HG02759 (cell line): ENCODE measurements at regions not wholly inside any gene's neighbourhood (a gene's known extent, or its start where the extent isn't known, plus 50 kb on each side); places are given as distances from the start of the nearest gene placed in this dataset.
"Not testable (repeated sequence)": the region's sequence is repeated elsewhere in the genome, so short reads cannot be mapped to it uniquely, and the experiment has no call there.

Experiments used
- ATAC-seq: cut with Tn5 transposase; IDR thresholded peaks from one replicate; pipeline ENCODE4 v1.9.1; 2021; ENCODE audit warnings: mild to moderate bottlenecking, moderate library complexity; ENCODE audit not compliant: unreplicated experiment

DNA sequence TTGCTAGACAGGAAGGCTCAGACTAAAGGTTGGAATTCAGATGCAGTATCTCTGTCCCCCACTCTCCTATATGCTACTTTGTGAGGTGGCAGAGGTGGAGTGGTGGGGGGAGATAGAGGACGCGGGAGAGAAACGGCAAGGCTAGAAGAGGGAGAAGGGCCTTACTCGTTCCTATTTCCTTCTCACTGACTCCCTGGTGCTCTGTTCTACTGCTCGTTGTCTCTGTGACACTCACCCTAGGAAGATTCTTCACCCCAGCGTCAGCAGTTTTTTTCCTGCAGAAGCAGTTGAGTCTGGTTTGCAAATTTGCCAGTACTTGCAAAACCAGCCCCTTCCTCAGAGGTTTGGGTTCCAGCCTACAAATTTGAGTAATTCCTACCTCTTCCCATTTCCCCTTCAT, 801.1 kb upstream of the SLC35B3 start:
- ATAC-seq: no peak

DNA sequence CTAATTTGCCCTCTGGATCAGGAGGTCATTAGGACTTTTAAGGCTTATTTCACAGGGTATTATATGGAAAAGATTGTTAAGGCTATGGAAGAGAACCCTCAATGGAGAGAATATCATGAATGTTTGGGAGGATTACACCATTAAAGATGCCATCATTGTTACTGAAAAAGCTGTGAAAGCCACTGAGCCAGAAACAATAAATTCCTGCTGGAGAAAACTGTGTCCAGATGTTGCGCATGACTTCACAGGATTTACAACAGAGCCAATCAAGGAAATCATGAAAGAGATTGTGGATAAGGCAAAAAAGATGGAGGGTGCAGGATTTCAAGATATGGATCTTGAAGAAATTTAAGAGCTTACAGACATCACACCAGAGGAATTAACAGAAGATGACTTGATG, 798.3 kb upstream of the SLC35B3 start:
- no peak for ATAC-seq

DNA sequence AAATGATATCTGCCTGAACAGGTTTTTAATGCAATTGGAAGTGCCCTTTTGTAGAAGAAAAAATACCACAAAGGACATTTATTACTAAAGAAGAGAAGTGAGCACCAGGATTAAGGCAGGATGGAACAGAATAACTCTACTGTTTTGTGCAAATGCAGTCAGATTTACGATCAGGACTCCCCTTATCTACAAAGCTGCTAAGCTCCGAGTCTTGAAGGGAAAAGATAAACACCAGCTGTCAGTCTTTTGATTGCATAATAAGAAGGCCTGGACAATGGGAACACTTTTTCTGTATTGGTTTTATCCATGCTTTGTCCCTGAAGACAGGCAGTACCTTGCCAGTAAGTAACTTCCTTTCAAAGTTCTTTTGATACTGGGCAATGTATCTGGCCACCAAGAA, 797.9 kb upstream of the SLC35B3 start:
- no peak for ATAC-seq

GRCh38 chr6:9225441-9225871, 790.1 kb upstream of the SLC35B3 start:
- no peak for ATAC-seq

DNA sequence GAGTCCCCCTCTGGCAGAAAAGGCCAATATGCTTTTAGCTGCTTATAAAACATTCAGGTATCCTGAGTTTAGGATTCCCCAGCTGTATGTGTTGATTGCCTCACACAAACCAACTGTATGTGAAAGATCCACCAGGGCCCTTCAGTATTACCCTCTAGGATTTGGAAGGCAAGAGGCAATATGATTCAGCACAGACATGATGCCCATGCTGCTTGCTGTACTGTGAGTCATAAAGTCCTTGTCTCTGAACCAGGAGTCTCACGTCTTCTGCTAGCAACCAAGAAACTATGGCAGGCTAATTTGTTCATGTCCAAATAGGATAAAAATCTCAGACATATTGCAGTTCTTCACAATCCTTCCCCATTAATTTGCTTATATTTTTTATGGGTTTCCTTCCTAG, 789.2 kb upstream of the SLC35B3 start:
- no peak for ATAC-seq

DNA sequence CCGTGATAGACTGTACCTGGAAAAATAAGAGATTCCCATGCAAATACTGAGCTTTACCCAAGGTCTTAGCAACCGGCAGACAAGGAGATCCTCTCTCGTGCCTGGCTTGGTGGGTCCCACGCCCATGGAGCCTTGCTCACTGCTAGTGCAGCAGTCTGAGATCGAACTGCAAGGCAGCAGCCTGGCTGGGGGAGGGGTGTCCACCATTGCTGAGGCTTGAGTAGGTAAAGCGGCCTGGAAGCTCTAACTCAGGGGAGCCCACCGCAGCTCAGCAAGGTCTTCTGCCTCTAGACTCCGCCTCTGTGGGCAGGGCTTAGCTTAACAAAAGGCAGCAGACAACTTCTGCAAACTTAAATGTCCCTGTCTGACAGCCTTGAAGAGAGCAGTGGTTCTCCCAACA, 778.4 kb upstream of the SLC35B3 start:
- not testable (repeated sequence) for ATAC-seq

- no peak for ATAC-seq
Measured at GRCh38 chr6:9208966-9209365, 773.6 kb upstream of the SLC35B3 start.

GRCh38 chr6:9205645-9206044, 770.3 kb upstream of the SLC35B3 start:
- no peak for ATAC-seq

- no peak for ATAC-seq
Measured at GRCh38 chr6:9204171-9204570, 768.8 kb upstream of the SLC35B3 start.

- ATAC-seq: no peak
Measured at GRCh38 chr6:9200712-9201111, 765.4 kb upstream of the SLC35B3 start.

- ATAC-seq: no peak
Measured at GRCh38 chr6:9197726-9198125, 762.4 kb upstream of the SLC35B3 start.

- no peak for ATAC-seq
Measured at GRCh38 chr6:9195322-9195721, 760.0 kb upstream of the SLC35B3 start.

DNA sequence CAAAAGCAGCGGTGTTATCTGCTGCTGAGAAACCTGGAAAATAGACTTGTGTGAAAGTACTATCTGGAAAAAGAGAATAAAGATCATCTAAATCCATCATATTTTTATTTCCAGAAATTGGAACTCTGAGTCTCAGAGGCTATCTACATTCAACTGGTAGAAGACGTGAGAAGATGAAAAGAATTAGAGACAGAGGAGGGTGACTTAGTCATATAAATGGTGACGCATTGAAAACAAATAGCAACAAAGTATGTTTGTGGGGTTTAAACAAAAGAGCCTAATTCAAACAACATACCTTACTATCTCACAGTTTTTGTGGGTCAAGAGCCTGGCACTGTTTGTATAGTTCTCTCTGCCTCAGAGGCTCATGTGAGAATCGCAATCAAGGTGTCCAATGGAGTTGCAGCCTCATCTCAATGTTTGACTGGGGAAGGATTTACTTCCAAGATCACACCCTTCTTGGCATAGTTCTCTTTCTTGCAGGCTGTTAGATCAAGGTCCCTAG, 757.1 kb upstream of the SLC35B3 start:
- ATAC-seq: no peak

- ATAC-seq: no peak
Measured at GRCh38 chr6:9186148-9186547, 750.8 kb upstream of the SLC35B3 start.

DNA sequence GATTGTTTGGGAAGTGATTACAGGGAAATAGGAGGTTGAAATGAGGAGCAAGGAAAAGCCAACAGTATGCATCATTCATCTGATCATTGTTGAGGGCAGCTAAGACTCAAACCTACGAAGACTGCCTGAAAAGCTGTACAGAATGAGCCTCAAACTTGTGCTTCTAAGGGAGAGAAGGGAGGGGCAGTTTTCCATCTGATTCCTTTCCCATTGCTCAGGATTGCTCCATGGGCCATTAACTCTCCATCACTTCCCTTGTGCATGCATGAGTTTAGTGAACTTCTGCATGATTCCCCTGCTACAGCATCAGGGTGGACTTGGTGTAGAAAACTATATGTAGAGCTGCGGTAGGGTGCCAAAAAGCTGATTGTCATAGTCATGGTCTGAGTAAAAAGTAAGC, 742.7 kb upstream of the SLC35B3 start:
- ATAC-seq: no peak

DNA sequence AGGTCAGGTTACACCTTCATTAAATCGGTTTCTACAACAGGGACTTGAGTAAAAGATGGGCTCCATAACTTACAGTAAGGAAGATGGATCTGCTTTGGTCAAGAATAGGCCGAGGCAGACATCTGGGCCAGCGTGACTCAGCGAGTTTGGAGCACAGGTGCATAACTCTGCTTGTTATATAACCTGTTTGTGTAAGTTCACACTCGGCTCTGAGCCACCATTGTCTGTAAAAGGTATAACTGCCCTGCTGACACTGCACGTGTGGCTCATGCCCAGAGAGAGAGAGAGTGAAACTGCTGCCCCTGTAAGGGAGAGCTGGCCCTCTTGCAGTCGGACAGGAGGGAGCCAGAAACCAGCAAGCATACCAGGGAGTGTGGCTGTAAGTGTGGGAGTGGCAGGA, 737.9 kb upstream of the SLC35B3 start:
- no peak for ATAC-seq

- ATAC-seq: no peak
Measured at GRCh38 chr6:9172096-9172495, 736.8 kb upstream of the SLC35B3 start.

DNA sequence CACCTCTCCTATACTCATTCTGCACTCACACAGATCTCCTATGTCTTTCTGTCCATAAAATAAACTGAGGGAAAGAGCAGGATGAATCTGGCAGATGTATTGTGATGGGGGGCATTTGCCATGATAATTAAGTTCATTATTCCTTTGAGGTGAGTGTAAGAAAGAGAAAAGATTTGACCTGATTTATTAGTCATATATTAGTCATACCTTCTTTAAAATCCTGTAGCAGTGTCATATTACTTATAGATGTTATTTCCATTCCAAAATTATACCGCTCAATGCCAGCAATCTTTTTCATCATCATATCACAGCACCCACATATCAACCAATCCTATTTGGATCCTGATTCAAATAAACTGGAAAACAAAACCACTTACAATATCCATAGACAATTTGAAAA, 733.3 kb upstream of the SLC35B3 start:
- no peak for ATAC-seq

DNA sequence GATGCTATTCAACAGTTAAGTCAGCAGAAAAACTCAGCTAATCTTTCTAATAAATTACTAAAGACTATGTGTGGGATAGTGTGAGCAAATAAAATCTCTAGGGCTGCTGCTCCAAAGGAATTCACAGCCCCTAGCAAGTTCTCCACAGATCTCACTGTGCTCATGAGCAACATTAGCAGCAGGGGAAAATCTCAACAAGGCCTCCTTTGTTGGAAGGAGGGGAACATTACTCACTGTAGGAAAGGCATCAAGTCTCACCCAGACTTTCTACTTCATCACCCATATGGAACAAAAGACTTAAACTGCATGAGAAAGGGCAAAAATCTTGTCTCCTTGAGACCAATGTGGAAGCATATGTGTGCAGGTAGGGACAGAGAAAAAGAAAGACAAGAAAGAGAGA, 726.4 kb upstream of the SLC35B3 start:
- ATAC-seq: no peak

- ATAC-seq: no peak
Measured at GRCh38 chr6:9159051-9159450, 723.7 kb upstream of the SLC35B3 start.

GRCh38 chr6:9155836-9156235, 720.5 kb upstream of the SLC35B3 start:
- no peak for ATAC-seq

DNA sequence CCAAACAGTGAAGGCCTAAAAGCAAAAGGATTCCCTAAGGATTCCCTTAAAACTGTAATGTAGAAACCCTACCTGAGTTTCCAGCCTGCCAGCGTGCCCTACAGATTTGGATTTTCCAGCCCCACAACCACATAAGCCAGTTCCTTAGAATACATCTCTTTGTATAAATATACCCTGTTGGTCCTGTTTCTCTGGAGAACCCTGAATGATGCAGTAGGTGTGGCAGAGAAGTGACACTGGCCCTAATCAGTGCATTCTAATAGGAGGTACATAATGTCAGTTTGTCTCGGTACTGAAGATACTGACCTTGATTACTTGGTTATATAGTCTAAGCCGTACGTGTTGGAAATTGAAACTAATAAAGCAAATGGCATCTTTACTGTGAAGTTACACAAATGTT, 707.8 kb upstream of the SLC35B3 start:
- no peak for ATAC-seq

GRCh38 chr6:9140951-9141460, 705.7 kb upstream of the SLC35B3 start:
- ATAC-seq: no peak
